ENCODE measurements at regions not wholly inside any gene's neighbourhood (a gene's known extent, or its start where the extent isn't known, plus 50 kb on each side); places are given as distances from the start of the nearest gene placed in this dataset.

- Histone ChIP-seq H3K36me3 (no peaks in the 10 kb centered on the region), H3K4me1 (ENCODE audit: insufficient read depth) (no peaks in the 10 kb centered on the region), H3K27ac (no peak overlapping the region), H3K9me3 (no peaks in the 10 kb centered on the region), H3K27me3 (no peaks in the 10 kb centered on the region), H3K4me3 (no peak overlapping the region)
- intact Hi-C loops (cut with DNase I), result no loop called here
- WGBS, 3 donors, result 76 to 95% (median 94%) methylated on average over 3 of the region's 3 CpGs
- TF ChIP-seq EP300 (IDR thresholded peaks at IDR 0.05), result no peak
- TF ChIP-seq POLR2A (IDR thresholded peaks at IDR 0.05), result no peak
- no peak for TF ChIP-seq CTCF (IDR thresholded peaks at IDR 0.05)
- DNase-seq, result no peak
These were observed 457.3 kb downstream of the RIT2 start for GRCh38 chr18:42658171-42658570.

GRCh38 chr18:42659187-42659586 lies 456.3 kb downstream of the RIT2 start:
- DNase-seq, result no peak
- WGBS, 3 donors, result 90 to 94% (median 94%) methylated on average over 1 of the region's 1 CpG
- Histone ChIP-seq H3K27ac (no peak overlapping the region), H3K4me3 (no peak overlapping the region), H3K9me3 (no peaks in the 10 kb centered on the region), H3K36me3 (no peaks in the 10 kb centered on the region), H3K4me1 (ENCODE audit: insufficient read depth) (no peaks in the 10 kb centered on the region), H3K27me3 (no peaks in the 10 kb centered on the region)
- intact Hi-C loops (cut with DNase I), result no loop called here
- no peak for TF ChIP-seq POLR2A (IDR thresholded peaks at IDR 0.05)
- TF ChIP-seq CTCF (IDR thresholded peaks at IDR 0.05), result no peak
- TF ChIP-seq EP300 (IDR thresholded peaks at IDR 0.05), result no peak

- Histone ChIP-seq H3K9me3 (no peaks in the 10 kb centered on the region), H3K27me3 (no peaks in the 10 kb centered on the region), H3K27ac (no peak overlapping the region), H3K36me3 (no peaks in the 10 kb centered on the region), H3K4me3 (no peak overlapping the region), H3K4me1 (ENCODE audit: insufficient read depth) (no peaks in the 10 kb centered on the region)
- intact Hi-C loops (cut with DNase I), result no loop called here
- no peak for DNase-seq
- 93 to 95% (median 93%) methylated on average over 4 of the region's 4 CpGs for WGBS, 3 donors
- no peak for TF ChIP-seq POLR2A (IDR thresholded peaks at IDR 0.05)
- TF ChIP-seq EP300 (IDR thresholded peaks at IDR 0.05), result no peak
- TF ChIP-seq CTCF (IDR thresholded peaks at IDR 0.05), result no peak
These were observed 444.6 kb downstream of the RIT2 start for GRCh38 chr18:42670860-42671259.

- no peaks in the 10 kb centered on the region for H3K4me1 ChIP-seq (ENCODE audit: insufficient read depth)
- DNase-seq, result no peak
- no peak overlapping the region for H3K27ac ChIP-seq
- no peaks in the 10 kb centered on the region for H3K27me3 ChIP-seq
- no peak overlapping the region for H3K4me3 ChIP-seq
- 97 to 100% (median 100%) methylated on average over 1 of the region's 1 CpG for WGBS, 3 donors
- no peak for TF ChIP-seq CTCF (IDR thresholded peaks at IDR 0.05)
- TF ChIP-seq EP300 (IDR thresholded peaks at IDR 0.05), result no peak
- intact Hi-C loops (cut with DNase I), result no loop called here
- H3K9me3 ChIP-seq, result no peaks in the 10 kb centered on the region
- no peaks in the 10 kb centered on the region for H3K36me3 ChIP-seq
These were observed 439.7 kb downstream of the RIT2 start for GRCh38 chr18:42675810-42676209.

GRCh38 chr18:42683094-42683493 lies 432.4 kb downstream of the RIT2 start:
- H3K27ac ChIP-seq, result no peak overlapping the region
- DNase-seq, result no peak
- H3K4me1 ChIP-seq (ENCODE audit: insufficient read depth), result no peaks in the 10 kb centered on the region
- intact Hi-C loops (cut with DNase I), result no loop called here
- no peaks in the 10 kb centered on the region for H3K36me3 ChIP-seq
- no peaks in the 10 kb centered on the region for H3K27me3 ChIP-seq
- H3K9me3 ChIP-seq, result no peaks in the 10 kb centered on the region
- H3K4me3 ChIP-seq, result no peak overlapping the region
- TF ChIP-seq CTCF (IDR thresholded peaks at IDR 0.05) (no peak), POLR2A (IDR thresholded peaks at IDR 0.05) (no peak), EP300 (IDR thresholded peaks at IDR 0.05) (no peak)
- WGBS, 3 donors, result 87 to 93% (median 87%) methylated on average over 2 of the region's 2 CpGs
